AML-193 (cell line): ENCODE measurements at regions not wholly inside any gene's neighbourhood (a gene's known extent, or its start where the extent isn't known, plus 50 kb on each side); places are given as distances from the start of the nearest gene placed in this dataset.
A peak's percentile ranks its signal among the peaks of the same experiment; 100 is the strongest.
"Not testable (repeated sequence)": the region's sequence is repeated elsewhere in the genome, so short reads cannot be mapped to it uniquely, and the experiment has no call there.

Source experiments
- DNase-seq, 2 experiments: peaks; one replicate each; lab custom pipeline; 2025; lab: John Stamatoyannopoulos, UW

GRCh38 chr16:26791169-26791568, 275.6 kb upstream of the C16orf82 start:
- no peak for DNase-seq

- DNase-seq = peak in 1 of 2 experiments; percentile 2
These were observed 271.5 kb upstream of the C16orf82 start for GRCh38 chr16:26795184-26795583.

GRCh38 chr16:26801628-26802027, 265.1 kb upstream of the C16orf82 start:
- no peak for DNase-seq

- DNase-seq = no peak
These were observed 264.3 kb upstream of the C16orf82 start for GRCh38 chr16:26802440-26802839.

- DNase-seq = no peak
These were observed 263.8 kb upstream of the C16orf82 start for GRCh38 chr16:26802965-26803364.

- DNase-seq = no peak
These were observed 260.1 kb upstream of the C16orf82 start for GRCh38 chr16:26806657-26807056.

GRCh38 chr16:26809461-26809860, 257.3 kb upstream of the C16orf82 start:
- DNase-seq = no peak

GRCh38 chr16:26816266-26816665, 250.5 kb upstream of the C16orf82 start:
- DNase-seq = no peak

GRCh38 chr16:26816885-26817571, 249.7 kb upstream of the C16orf82 start:
- DNase-seq = no peak

GRCh38 chr16:26818393-26818792, 248.3 kb upstream of the C16orf82 start:
- DNase-seq = no peak

- DNase-seq = no peak
These were observed 242.3 kb upstream of the C16orf82 start for GRCh38 chr16:26824469-26824868.

- DNase-seq = no peak
These were observed 240.2 kb upstream of the C16orf82 start for GRCh38 chr16:26826500-26826899.

- no peak for DNase-seq
These were observed 239.3 kb upstream of the C16orf82 start for GRCh38 chr16:26827386-26827785.

GRCh38 chr16:26830428-26831127, 236.1 kb upstream of the C16orf82 start:
- DNase-seq = no peak

- not testable (repeated sequence) for DNase-seq
These were observed 230.6 kb upstream of the C16orf82 start for GRCh38 chr16:26836114-26836513.

GRCh38 chr16:26838931-26839330, 227.8 kb upstream of the C16orf82 start:
- no peak for DNase-seq

- no peak for DNase-seq
These were observed 226.0 kb upstream of the C16orf82 start for GRCh38 chr16:26840691-26841090.

GRCh38 chr16:26856271-26856670, 210.5 kb upstream of the C16orf82 start:
- DNase-seq = no peak

- no peak for DNase-seq
These were observed 209.9 kb upstream of the C16orf82 start for GRCh38 chr16:26856791-26857190.

- no peak for DNase-seq
These were observed 209.4 kb upstream of the C16orf82 start for GRCh38 chr16:26857371-26857770.

- DNase-seq = no peak
These were observed 206.2 kb upstream of the C16orf82 start for GRCh38 chr16:26860506-26860905.

- no peak for DNase-seq
These were observed 202.8 kb upstream of the C16orf82 start for GRCh38 chr16:26863931-26864330.

- not testable (repeated sequence) for DNase-seq
These were observed 192.4 kb upstream of the C16orf82 start for GRCh38 chr16:26874318-26874717.

- DNase-seq = no peak
These were observed 189.3 kb upstream of the C16orf82 start for GRCh38 chr16:26877421-26877820.
